ENCODE measurements at regions not wholly inside any gene's neighbourhood (a gene's known extent, or its start where the extent isn't known, plus 50 kb on each side); places are given as distances from the start of the nearest gene placed in this dataset.

GRCh38 chr2:207449642-207450165, 80.1 kb upstream of the CREB1 start:
- DNase-seq, result no peak

- no peak for DNase-seq
These were observed 79.6 kb upstream of the CREB1 start for GRCh38 chr2:207450186-207450585.

GRCh38 chr2:207458582-207458981, 71.2 kb upstream of the CREB1 start:
- DNase-seq, result no peak

- no peak for DNase-seq
These were observed 69.6 kb upstream of the CREB1 start for GRCh38 chr2:207459990-207460757.

GRCh38 chr2:207463433-207463832, 66.3 kb upstream of the CREB1 start:
- no peak for DNase-seq

- DNase-seq, result no peak
These were observed 65.8 kb upstream of the CREB1 start for GRCh38 chr2:207464007-207464406.

GRCh38 chr2:207465894-207466293, 63.9 kb upstream of the CREB1 start:
- DNase-seq, result no peak

- no peak for DNase-seq
These were observed 61.9 kb upstream of the CREB1 start for GRCh38 chr2:207467716-207468347.

GRCh38 chr2:207468488-207468887, 61.3 kb upstream of the CREB1 start:
- no peak for DNase-seq

- DNase-seq, result no peak
These were observed 60.3 kb upstream of the CREB1 start for GRCh38 chr2:207469451-207469850.

- no peak for DNase-seq
These were observed 59.6 kb upstream of the CREB1 start for GRCh38 chr2:207469943-207470729.

GRCh38 chr2:207471261-207471660, 58.5 kb upstream of the CREB1 start:
- no peak for DNase-seq

- DNase-seq, result no peak
These were observed 57.3 kb upstream of the CREB1 start for GRCh38 chr2:207472343-207473048.

- peak; percentile 19 to 40 for DNase-seq
These were observed 56.5 kb upstream of the CREB1 start for GRCh38 chr2:207473049-207473930.

- no peak for DNase-seq
These were observed 55.9 kb upstream of the CREB1 start for GRCh38 chr2:207473931-207474235.

GRCh38 chr2:207474863-207475485, 54.8 kb upstream of the CREB1 start:
- DNase-seq, result peak; percentile 40 to 52

- DNase-seq, result no peak
These were observed 54.2 kb upstream of the CREB1 start for GRCh38 chr2:207475546-207475945.

- no peak for DNase-seq
These were observed 51.9 kb upstream of the CREB1 start for GRCh38 chr2:207477896-207478295.

- DNase-seq, result no peak
These were observed 51.2 kb upstream of the CREB1 start for GRCh38 chr2:207478572-207478971.

- no peak for DNase-seq
These were observed 50.5 kb upstream of the CREB1 start for GRCh38 chr2:207479198-207479785.
